ENCODE measurements at regions not wholly inside any gene's neighbourhood (a gene's known extent, or its start where the extent isn't known, plus 50 kb on each side); places are given as distances from the start of the nearest gene placed in this dataset.
A peak's percentile ranks its signal among the peaks of the same experiment; 100 is the strongest.

DNA sequence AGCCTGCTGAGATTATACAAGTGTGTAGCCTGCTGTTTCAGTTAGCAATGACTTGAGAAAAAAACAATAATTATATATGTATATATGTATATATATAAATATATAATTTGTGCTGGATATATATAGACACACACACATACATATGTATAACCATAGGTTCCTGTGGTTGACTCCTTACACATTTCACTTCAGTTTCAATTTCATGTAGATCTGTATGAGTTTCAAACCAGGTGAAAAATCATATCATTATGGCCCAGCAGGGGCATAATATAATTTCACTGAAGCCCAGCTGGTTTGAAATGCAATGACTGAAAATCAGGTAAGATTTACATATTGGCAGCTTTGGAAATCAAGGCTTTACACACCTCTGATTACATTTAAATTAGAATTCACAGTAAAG, 690.4 kb upstream of the CDH18 start:
- Histone ChIP-seq H3K4me1 (ENCODE audit: control insufficient read depth, extremely low read depth, insufficient read depth, low read length) (no peaks in the 10 kb centered on the region), H4K20me1 (ENCODE audit: control insufficient read depth, extremely low read depth, insufficient read depth, low read length) (no peaks in the 10 kb centered on the region), H3K4me2 (ENCODE audit: extremely low read depth, insufficient read depth, low read length) (no peak overlapping the region), H3K9ac (ENCODE audit: insufficient read depth, low read length) (no peak overlapping the region), H3K27ac (ENCODE audit: insufficient read depth, low read length) (no peak overlapping the region), H3K36me3 (ENCODE audit: control insufficient read depth, insufficient read depth, low read length) (no peaks in the 10 kb centered on the region), H3K4me3 (replicated peaks in 1 of 4; ENCODE audit: control extremely low read depth in 1 of 4, insufficient read depth in 1 of 4, low read depth in 3 of 4, low read length in 4 of 4) (no peak overlapping the region), H3K9me3 (ENCODE audit: control insufficient read depth, insufficient read depth, low read depth, low read length) (no peaks in the 10 kb centered on the region), H3K27me3 (ENCODE audit: control insufficient read depth, insufficient read depth, low read length) (no peaks in the 10 kb centered on the region), H2AFZ (ENCODE audit: low read length) (no peak overlapping the region), H3K79me2 (ENCODE audit: control insufficient read depth, insufficient read depth, low read length) (no peaks in the 10 kb centered on the region)
- TF ChIP-seq, protein P1, sequence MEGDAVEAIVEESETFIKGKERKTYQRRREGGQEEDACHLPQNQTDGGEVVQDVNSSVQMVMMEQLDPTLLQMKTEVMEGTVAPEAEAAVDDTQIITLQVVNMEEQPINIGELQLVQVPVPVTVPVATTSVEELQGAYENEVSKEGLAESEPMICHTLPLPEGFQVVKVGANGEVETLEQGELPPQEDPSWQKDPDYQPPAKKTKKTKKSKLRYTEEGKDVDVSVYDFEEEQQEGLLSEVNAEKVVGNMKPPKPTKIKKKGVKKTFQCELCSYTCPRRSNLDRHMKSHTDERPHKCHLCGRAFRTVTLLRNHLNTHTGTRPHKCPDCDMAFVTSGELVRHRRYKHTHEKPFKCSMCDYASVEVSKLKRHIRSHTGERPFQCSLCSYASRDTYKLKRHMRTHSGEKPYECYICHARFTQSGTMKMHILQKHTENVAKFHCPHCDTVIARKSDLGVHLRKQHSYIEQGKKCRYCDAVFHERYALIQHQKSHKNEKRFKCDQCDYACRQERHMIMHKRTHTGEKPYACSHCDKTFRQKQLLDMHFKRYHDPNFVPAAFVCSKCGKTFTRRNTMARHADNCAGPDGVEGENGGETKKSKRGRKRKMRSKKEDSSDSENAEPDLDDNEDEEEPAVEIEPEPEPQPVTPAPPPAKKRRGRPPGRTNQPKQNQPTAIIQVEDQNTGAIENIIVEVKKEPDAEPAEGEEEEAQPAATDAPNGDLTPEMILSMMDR (conservative IDR thresholded peaks at IDR 0.05 in 1 of 2, IDR thresholded peaks at IDR 0.05 in 1 of 2; ENCODE audit: low read depth in 1 of 2, low read length in 2 of 2): no peak
- TF ChIP-seq EZH2 (IDR thresholded peaks at IDR 0.05; ENCODE audit: low read length, missing control alignments): no peak
- DNase-seq (ENCODE audit: low read depth in 2 of 2): no peak

DNA sequence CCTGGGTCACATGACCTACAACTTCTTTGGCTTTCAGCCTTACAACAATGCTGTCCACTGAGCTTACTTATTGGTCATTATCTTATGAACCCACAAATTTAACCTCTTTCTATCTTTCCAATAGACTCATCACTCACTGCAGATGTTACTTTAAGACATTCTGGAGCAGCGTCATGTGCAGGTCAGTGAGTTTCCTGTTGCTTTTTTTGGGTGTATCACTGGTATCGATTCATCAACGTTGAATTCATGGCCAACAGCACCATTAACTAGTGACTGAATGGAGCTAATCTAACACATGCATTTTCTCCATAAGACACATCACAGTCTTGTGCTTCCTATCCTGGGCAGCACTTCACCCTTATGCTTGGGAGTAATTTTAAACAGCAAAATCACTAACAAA, 672.6 kb upstream of the CDH18 start:
- Histone ChIP-seq H3K79me2 (ENCODE audit: control insufficient read depth, insufficient read depth, low read length) (no peaks in the 10 kb centered on the region), H3K36me3 (ENCODE audit: control insufficient read depth, insufficient read depth, low read length) (no peaks in the 10 kb centered on the region), H3K27ac (ENCODE audit: insufficient read depth, low read length) (no peak overlapping the region), H3K4me1 (ENCODE audit: control insufficient read depth, extremely low read depth, insufficient read depth, low read length) (no peaks in the 10 kb centered on the region), H3K4me2 (ENCODE audit: extremely low read depth, insufficient read depth, low read length) (no peak overlapping the region), H3K4me3 (replicated peaks in 1 of 4; ENCODE audit: control extremely low read depth in 1 of 4, insufficient read depth in 1 of 4, low read depth in 3 of 4, low read length in 4 of 4) (no peak overlapping the region), H3K9ac (ENCODE audit: insufficient read depth, low read length) (no peak overlapping the region), H3K27me3 (ENCODE audit: control insufficient read depth, insufficient read depth, low read length) (no peaks in the 10 kb centered on the region), H3K9me3 (ENCODE audit: control insufficient read depth, insufficient read depth, low read depth, low read length) (no peaks in the 10 kb centered on the region), H4K20me1 (ENCODE audit: control insufficient read depth, extremely low read depth, insufficient read depth, low read length) (no peaks in the 10 kb centered on the region), H2AFZ (ENCODE audit: low read length) (no peak overlapping the region)
- TF ChIP-seq EZH2 (IDR thresholded peaks at IDR 0.05; ENCODE audit: low read length, missing control alignments): no peak
- TF ChIP-seq, protein P1 (conservative IDR thresholded peaks at IDR 0.05 in 1 of 2, IDR thresholded peaks at IDR 0.05 in 1 of 2; ENCODE audit: low read depth in 1 of 2, low read length in 2 of 2): no peak
- DNase-seq (ENCODE audit: low read depth in 2 of 2): no peak

GRCh38 chr5:20656262-20656661, 668.3 kb upstream of the CDH18 start:
- Histone ChIP-seq H3K4me1 (ENCODE audit: control insufficient read depth, extremely low read depth, insufficient read depth, low read length) (no peaks in the 10 kb centered on the region), H3K27ac (ENCODE audit: insufficient read depth, low read length) (no peak overlapping the region), H3K36me3 (ENCODE audit: control insufficient read depth, insufficient read depth, low read length) (no peaks in the 10 kb centered on the region), H3K4me3 (replicated peaks in 1 of 4; ENCODE audit: control extremely low read depth in 1 of 4, insufficient read depth in 1 of 4, low read depth in 3 of 4, low read length in 4 of 4) (no peak overlapping the region), H2AFZ (ENCODE audit: low read length) (no peak overlapping the region), H3K9ac (ENCODE audit: insufficient read depth, low read length) (no peak overlapping the region), H3K9me3 (ENCODE audit: control insufficient read depth, insufficient read depth, low read depth, low read length) (no peaks in the 10 kb centered on the region), H3K4me2 (ENCODE audit: extremely low read depth, insufficient read depth, low read length) (no peak overlapping the region), H3K79me2 (ENCODE audit: control insufficient read depth, insufficient read depth, low read length) (no peaks in the 10 kb centered on the region), H4K20me1 (ENCODE audit: control insufficient read depth, extremely low read depth, insufficient read depth, low read length) (no peaks in the 10 kb centered on the region), H3K27me3 (ENCODE audit: control insufficient read depth, insufficient read depth, low read length) (no peaks in the 10 kb centered on the region)
- TF ChIP-seq, protein P1 (conservative IDR thresholded peaks at IDR 0.05 in 1 of 2, IDR thresholded peaks at IDR 0.05 in 1 of 2; ENCODE audit: low read depth in 1 of 2, low read length in 2 of 2): no peak
- TF ChIP-seq EZH2 (IDR thresholded peaks at IDR 0.05; ENCODE audit: low read length, missing control alignments): no peak
- DNase-seq (ENCODE audit: low read depth in 2 of 2): peak in 1 of 2 donors; percentile 6

Measured in fibroblast of lung (primary cell).